ENCODE measurements at regions not wholly inside any gene's neighbourhood (a gene's known extent, or its start where the extent isn't known, plus 50 kb on each side); places are given as distances from the start of the nearest gene placed in this dataset.
"Not testable (repeated sequence)": the region's sequence is repeated elsewhere in the genome, so short reads cannot be mapped to it uniquely, and the experiment has no call there.

GRCh38 chr20:30289049-30289448 lies 968.4 kb upstream of the DEFB115 start:
- not testable (repeated sequence) for TF ChIP-seq POLR2A (IDR thresholded peaks at IDR 0.05)
- TF ChIP-seq, protein P1, sequence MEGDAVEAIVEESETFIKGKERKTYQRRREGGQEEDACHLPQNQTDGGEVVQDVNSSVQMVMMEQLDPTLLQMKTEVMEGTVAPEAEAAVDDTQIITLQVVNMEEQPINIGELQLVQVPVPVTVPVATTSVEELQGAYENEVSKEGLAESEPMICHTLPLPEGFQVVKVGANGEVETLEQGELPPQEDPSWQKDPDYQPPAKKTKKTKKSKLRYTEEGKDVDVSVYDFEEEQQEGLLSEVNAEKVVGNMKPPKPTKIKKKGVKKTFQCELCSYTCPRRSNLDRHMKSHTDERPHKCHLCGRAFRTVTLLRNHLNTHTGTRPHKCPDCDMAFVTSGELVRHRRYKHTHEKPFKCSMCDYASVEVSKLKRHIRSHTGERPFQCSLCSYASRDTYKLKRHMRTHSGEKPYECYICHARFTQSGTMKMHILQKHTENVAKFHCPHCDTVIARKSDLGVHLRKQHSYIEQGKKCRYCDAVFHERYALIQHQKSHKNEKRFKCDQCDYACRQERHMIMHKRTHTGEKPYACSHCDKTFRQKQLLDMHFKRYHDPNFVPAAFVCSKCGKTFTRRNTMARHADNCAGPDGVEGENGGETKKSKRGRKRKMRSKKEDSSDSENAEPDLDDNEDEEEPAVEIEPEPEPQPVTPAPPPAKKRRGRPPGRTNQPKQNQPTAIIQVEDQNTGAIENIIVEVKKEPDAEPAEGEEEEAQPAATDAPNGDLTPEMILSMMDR (IDR thresholded peaks at IDR 0.05): not testable (repeated sequence)
